SK-N-SH treated with all-trans-retinoic acid at 6 μM for 48 hours (cell line): ENCODE measurements at regions not wholly inside any gene's neighbourhood (a gene's known extent, or its start where the extent isn't known, plus 50 kb on each side); places are given as distances from the start of the nearest gene placed in this dataset.

Source experiments
- ARNTL ChIP-seq: fragments of 450-650 bp; formaldehyde crosslinking; IDR thresholded peaks from 2 replicates; pipeline ENCODE4 v1.5.0; 2020; ENCODE audit warnings: low read depth, mild to moderate bottlenecking, moderate library complexity, borderline replicate concordance
- CSDC2 ChIP-seq: fragments of 250-450 bp; sonication (Bioruptor Pico); IDR thresholded peaks from 2 replicates; pipeline ENCODE4 v1.5.0; 2020; ENCODE audit warnings: mild to moderate bottlenecking, moderate library complexity
- CSRNP3 ChIP-seq: fragments of 250-450 bp; sonication (Bioruptor Pico); IDR thresholded peaks from 2 replicates; pipeline ENCODE4 v1.5.1; 2021; ENCODE audit warnings: mild to moderate bottlenecking, moderate library complexity
- OSR1 ChIP-seq: fragments of 250-450 bp; sonication (Bioruptor Pico); IDR thresholded peaks from 2 replicates; pipeline ENCODE4 v1.8.0; 2022; ENCODE audit warnings: moderate library complexity, mild to moderate bottlenecking, inconsistent platforms
- PATZ1 ChIP-seq: fragments of 250-450 bp; sonication (Bioruptor Pico); IDR thresholded peaks from 2 replicates; pipeline ENCODE4 v1.8.0; 2020; ENCODE audit warnings: mild to moderate bottlenecking, moderate library complexity, borderline replicate concordance
- RARB ChIP-seq: fragments of 250-450 bp; sonication (Bioruptor Pico); IDR thresholded peaks from 2 replicates; pipeline ENCODE4 v1.8.0; 2021; ENCODE audit warnings: mild to moderate bottlenecking, moderate library complexity
- SNAI2 ChIP-seq: fragments of 250-450 bp; sonication (Bioruptor Pico); IDR thresholded peaks from 2 replicates; pipeline ENCODE4 v1.5.0; 2020; ENCODE audit warnings: mild to moderate bottlenecking, moderate library complexity
- TCF4 ChIP-seq: fragments of 250-450 bp; sonication (Bioruptor Pico); IDR thresholded peaks from 2 replicates; pipeline ENCODE4 v1.8.0; 2021; ENCODE audit warnings: mild to moderate bottlenecking, moderate library complexity, borderline replicate concordance
- TOX ChIP-seq: fragments of 250-450 bp; sonication (Bioruptor Pico); IDR thresholded peaks from 2 replicates; pipeline ENCODE4 v1.8.0; 2021; ENCODE audit warnings: mild to moderate bottlenecking, moderate library complexity, borderline replicate concordance
- TSHZ2 ChIP-seq: fragments of 250-450 bp; sonication (Bioruptor Pico); IDR thresholded peaks from 2 replicates; pipeline ENCODE4 v1.5.0; 2020; ENCODE audit warnings: mild to moderate bottlenecking, moderate library complexity
- ZFP3 ChIP-seq: fragments of 250-450 bp; sonication (Bioruptor Pico); IDR thresholded peaks from 2 replicates; pipeline ENCODE4 v1.5.0; 2020; ENCODE audit warnings: mild to moderate bottlenecking, moderate library complexity
- ZFP30 ChIP-seq: fragments of 450-650 bp; formaldehyde crosslinking; IDR thresholded peaks from 2 replicates; pipeline ENCODE4 v1.5.0; 2022; ENCODE audit warnings: mild to moderate bottlenecking, moderate library complexity
- TF ChIP-seq, protein P1 (sequence below): fragments of 250-450 bp; sonication (Bioruptor Pico); IDR thresholded peaks from 2 replicates; pipeline ENCODE4 v1.5.1; 2020; ENCODE audit warnings: low read depth, mild to moderate bottlenecking, moderate library complexity

DNA sequence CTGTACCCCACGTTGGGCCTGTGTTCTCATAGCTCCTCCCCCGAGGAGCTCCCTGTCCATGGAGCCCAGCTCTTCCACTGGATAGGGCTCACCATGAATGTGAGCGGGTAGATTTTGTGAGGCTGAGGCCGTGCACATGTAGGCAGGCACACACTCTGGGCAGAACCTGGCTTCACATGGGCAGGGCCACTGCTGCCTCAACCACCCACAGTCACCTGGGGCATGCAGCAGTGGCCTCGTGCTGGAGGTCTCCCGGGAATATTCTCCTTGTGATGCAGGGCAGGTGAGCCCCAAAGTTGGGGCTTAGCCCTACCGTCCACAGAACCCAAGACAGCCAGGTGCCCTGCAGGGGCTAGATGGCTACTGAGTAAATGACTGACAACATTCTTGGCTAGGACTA, 116.6 kb downstream of the TMEM130 start:
- TF ChIP-seq RARB (CRISPR knock-in tag) (no peak), TCF4 (no peak), ZFP3 (no peak), PATZ1 (CRISPR knock-in tag) (no peak), SNAI2 (CRISPR knock-in tag) (no peak), ARNTL (CRISPR knock-in tag) (no peak), CSDC2 (CRISPR knock-in tag) (no peak), ZFP30 (CRISPR knock-in tag) (no peak), OSR1 (CRISPR knock-in tag) (no peak), CSRNP3 (CRISPR knock-in tag) (no peak), TSHZ2 (CRISPR knock-in tag) (no peak), TOX (CRISPR knock-in tag) (no peak)
- TF ChIP-seq, protein P1, sequence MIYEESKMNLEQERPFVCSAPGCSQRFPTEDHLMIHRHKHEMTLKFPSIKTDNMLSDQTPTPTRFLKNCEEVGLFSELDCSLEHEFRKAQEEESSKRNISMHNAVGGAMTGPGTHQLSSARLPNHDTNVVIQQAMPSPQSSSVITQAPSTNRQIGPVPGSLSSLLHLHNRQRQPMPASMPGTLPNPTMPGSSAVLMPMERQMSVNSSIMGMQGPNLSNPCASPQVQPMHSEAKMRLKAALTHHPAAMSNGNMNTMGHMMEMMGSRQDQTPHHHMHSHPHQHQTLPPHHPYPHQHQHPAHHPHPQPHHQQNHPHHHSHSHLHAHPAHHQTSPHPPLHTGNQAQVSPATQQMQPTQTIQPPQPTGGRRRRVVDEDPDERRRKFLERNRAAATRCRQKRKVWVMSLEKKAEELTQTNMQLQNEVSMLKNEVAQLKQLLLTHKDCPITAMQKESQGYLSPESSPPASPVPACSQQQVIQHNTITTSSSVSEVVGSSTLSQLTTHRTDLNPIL (CRISPR knock-in tag): no peak
